GM12892 (cell line): ENCODE measurements at regions not wholly inside any gene's neighbourhood (a gene's known extent, or its start where the extent isn't known, plus 50 kb on each side); places are given as distances from the start of the nearest gene placed in this dataset.

Experiments
- POLR2A ChIP-seq: IDR thresholded peaks from 2 replicates; pipeline ENCODE4 v1.6.1; 2011; ENCODE audit warnings: low read depth, low read length, control low read depth
- POLR2AphosphoS5 ChIP-seq: IDR thresholded peaks from 2 replicates; pipeline ENCODE4 v1.6.1; 2011; ENCODE audit warnings: low read depth, low read length, control low read depth

DNA sequence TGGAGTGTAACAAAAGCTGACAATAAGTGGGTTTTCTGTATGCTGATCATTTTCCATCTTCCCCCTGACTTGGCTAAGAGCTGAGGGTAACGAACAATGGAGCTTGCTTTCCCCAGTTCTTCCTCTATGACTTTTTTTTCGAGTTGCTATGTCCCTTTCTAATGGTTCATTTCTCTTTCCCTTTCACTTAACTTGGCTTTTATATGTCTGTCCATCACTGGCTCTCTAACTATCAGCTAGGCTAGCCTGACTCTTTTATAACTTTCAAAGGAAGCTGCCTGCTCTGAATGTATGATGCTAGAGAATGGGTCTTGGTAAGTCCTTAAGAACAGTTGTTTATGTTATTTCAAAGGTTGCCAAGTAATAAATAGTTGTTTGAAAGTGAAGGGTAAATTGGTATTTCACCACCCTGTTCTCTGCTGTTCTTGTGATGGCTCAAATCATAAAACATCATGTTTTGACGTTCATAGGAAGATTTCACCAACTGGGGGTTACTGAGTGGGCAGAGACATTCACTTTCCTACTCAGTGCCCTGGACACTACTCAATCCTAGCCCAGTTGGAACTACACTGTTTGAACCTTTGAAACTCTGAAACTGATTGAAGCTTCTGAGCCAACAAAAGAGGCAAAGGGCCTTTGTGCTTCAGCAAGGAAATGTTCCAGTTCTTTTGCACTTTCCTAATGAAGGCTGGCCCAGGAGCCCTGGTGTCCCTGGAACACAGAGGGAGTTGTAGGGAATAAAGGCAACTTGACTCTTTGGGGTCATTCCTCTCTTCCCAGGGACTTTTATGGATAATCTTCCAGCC is 85.4 kb upstream of the PHYHIPL start:
- TF ChIP-seq POLR2AphosphoS5 = no peak
- no peak for TF ChIP-seq POLR2A
